ENCODE measurements at regions not wholly inside any gene's neighbourhood (a gene's known extent, or its start where the extent isn't known, plus 50 kb on each side); places are given as distances from the start of the nearest gene placed in this dataset.

DNA sequence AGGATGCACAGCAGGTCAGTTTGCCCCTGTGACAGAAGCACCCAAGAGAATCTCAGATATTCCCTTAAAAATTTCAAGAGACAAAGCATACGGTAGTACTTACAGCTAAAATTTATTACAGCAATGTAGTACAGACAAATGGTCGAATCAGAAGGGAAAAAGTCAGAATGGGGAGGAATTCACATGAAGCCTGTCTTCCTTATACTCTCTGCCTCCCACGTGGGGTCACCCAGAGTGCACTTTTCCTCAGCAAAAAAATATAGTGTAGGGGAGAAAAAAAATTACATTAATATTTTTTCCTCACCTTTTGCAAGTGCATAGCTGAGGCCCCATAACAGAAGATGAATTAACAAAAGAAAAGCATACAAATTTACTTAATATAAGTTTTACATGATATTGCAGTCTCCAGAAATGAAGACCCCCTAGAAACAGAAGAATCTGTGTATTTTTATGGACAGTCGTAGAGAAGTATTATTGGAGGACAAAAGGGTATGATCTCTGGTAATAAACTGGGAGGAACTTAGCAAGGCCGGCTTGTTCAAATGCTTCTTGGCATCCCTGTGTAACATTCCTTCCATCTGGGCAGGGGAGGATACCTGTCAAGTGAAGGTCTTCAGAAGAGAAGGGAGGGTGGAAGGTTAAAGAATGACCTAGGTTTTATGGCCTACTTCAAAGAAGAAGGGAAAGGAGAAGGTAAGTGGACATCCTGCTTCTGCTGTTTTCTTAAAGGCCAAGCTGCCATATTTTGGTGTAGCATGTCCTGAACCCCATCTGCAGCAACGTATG is 270.6 kb upstream of the MAGI2 start:
- Histone ChIP-seq H3K9ac (ENCODE audit: low read length in 2 of 2) (no peak overlapping the region), H3K27ac (ENCODE audit: low read length) (no peak overlapping the region), H3K36me3 (ENCODE audit: control insufficient read depth in 2 of 2, insufficient read depth in 2 of 2, low read length in 2 of 2) (no peaks in the 10 kb centered on the region), H3K9me3 (ENCODE audit: control insufficient read depth in 2 of 2, low read length in 2 of 2) (no peaks in the 10 kb centered on the region), H3K27me3 (ENCODE audit: control insufficient read depth in 1 of 2, insufficient read depth in 2 of 2, low read length in 2 of 2) (no peaks in the 10 kb centered on the region), H3K4me1 (ENCODE audit: control insufficient read depth, insufficient read depth, low read length) (no peaks in the 10 kb centered on the region), H3K4me3 (ENCODE audit: low read length in 2 of 2) (no peak overlapping the region)

DNA sequence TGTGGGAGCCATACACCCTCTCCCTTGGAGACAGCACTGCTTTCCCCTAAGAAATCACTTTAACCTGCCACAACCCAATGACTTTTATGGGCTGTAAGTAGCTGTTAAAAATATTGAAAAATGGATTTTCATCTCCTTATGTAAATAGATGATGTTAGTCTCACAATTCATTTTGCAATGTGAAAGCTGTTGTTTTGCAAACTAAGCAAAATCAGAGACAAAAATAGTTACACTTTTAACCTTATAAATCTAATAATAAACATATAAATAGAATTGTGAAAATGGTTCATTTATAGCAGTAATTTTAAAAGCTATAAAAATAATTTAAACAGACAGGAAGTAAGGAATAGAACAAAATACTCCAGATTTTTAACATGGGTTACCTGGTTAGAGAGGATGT is 268.8 kb upstream of the MAGI2 start:
- Histone ChIP-seq H3K9me3 (ENCODE audit: control insufficient read depth in 2 of 2, low read length in 2 of 2) (no peaks in the 10 kb centered on the region), H3K36me3 (ENCODE audit: control insufficient read depth in 2 of 2, insufficient read depth in 2 of 2, low read length in 2 of 2) (no peaks in the 10 kb centered on the region), H3K4me3 (ENCODE audit: low read length in 2 of 2) (no peak overlapping the region), H3K9ac (ENCODE audit: low read length in 2 of 2) (no peak overlapping the region), H3K27ac (ENCODE audit: low read length) (no peak overlapping the region), H3K27me3 (ENCODE audit: control insufficient read depth in 1 of 2, insufficient read depth in 2 of 2, low read length in 2 of 2) (no peaks in the 10 kb centered on the region), H3K4me1 (ENCODE audit: control insufficient read depth, insufficient read depth, low read length) (no peaks in the 10 kb centered on the region)

DNA sequence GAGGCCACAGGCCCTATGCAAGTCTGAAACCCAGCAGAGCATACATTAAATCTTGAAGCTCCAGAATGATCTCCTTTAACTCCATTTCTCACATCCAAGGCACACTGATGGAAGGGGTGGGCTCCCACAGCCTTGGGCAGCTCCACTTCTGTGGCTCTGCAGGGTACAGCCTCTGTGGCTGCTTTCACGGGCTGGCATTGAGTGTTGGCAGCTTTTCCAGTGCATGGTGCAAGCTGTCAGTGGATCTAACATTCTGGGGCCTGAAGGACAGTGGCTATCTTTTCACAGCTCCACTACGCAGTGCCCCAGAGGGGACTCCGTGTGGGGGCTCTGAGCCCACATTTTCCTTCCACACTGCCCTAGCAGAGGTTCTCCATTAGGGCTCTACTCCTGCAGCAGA is 265.7 kb upstream of the MAGI2 start:
- Histone ChIP-seq H3K4me3 (ENCODE audit: low read length in 2 of 2) (no peak overlapping the region), H3K4me1 (ENCODE audit: control insufficient read depth, insufficient read depth, low read length) (no peaks in the 10 kb centered on the region), H3K36me3 (ENCODE audit: control insufficient read depth in 2 of 2, insufficient read depth in 2 of 2, low read length in 2 of 2) (no peaks in the 10 kb centered on the region), H3K9me3 (ENCODE audit: control insufficient read depth in 2 of 2, low read length in 2 of 2) (no peaks in the 10 kb centered on the region), H3K27me3 (ENCODE audit: control insufficient read depth in 1 of 2, insufficient read depth in 2 of 2, low read length in 2 of 2) (no peaks in the 10 kb centered on the region), H3K9ac (ENCODE audit: low read length in 2 of 2) (no peak overlapping the region), H3K27ac (ENCODE audit: low read length) (no peak overlapping the region)

DNA sequence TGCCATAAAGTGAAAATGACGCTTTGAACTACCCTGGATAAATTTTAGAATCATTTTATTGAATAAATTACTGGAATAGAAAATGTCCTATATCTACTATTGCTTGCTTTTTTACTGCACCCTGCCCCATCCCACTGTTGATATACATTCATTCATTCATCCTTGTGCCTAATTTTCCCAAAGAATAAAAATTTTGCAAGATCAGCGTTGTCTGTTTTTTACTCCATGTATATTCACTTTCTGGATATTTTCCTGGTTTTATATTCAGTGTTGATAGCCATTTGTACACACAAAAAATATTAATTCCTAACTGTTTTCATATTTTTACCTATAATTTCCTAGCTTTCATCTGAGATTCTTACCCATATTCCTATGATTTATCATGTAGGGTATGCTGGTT is 262.9 kb upstream of the MAGI2 start:
- Histone ChIP-seq H3K27me3 (ENCODE audit: control insufficient read depth in 1 of 2, insufficient read depth in 2 of 2, low read length in 2 of 2) (no peaks in the 10 kb centered on the region), H3K36me3 (ENCODE audit: control insufficient read depth in 2 of 2, insufficient read depth in 2 of 2, low read length in 2 of 2) (no peaks in the 10 kb centered on the region), H3K4me3 (ENCODE audit: low read length in 2 of 2) (no peak overlapping the region), H3K9ac (ENCODE audit: low read length in 2 of 2) (no peak overlapping the region), H3K27ac (ENCODE audit: low read length) (no peak overlapping the region), H3K9me3 (ENCODE audit: control insufficient read depth in 2 of 2, low read length in 2 of 2) (no peaks in the 10 kb centered on the region), H3K4me1 (ENCODE audit: control insufficient read depth, insufficient read depth, low read length) (no peaks in the 10 kb centered on the region)

DNA sequence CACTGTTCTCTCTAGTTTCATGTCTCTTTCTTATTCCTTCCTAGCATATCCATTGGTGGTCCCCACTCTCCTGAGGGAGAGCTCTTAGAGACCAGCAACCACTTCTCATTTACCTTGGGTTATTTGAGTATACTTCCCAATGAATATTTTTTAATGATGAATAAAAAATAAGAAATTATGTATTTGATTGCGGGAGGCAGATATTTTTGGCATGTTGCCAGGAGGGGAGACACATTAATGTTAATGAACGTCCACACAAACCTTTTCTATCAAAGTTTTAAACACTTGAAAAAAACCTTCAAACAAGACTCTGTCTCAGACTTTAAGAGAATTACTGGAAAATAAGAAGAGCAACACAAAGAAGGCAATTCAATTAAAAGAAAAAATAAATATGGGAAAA is 260.6 kb upstream of the MAGI2 start:
- Histone ChIP-seq H3K36me3 (ENCODE audit: control insufficient read depth in 2 of 2, insufficient read depth in 2 of 2, low read length in 2 of 2) (no peaks in the 10 kb centered on the region), H3K9ac (ENCODE audit: low read length in 2 of 2) (no peak overlapping the region), H3K27me3 (ENCODE audit: control insufficient read depth in 1 of 2, insufficient read depth in 2 of 2, low read length in 2 of 2) (no peaks in the 10 kb centered on the region), H3K4me3 (ENCODE audit: low read length in 2 of 2) (no peak overlapping the region), H3K4me1 (ENCODE audit: control insufficient read depth, insufficient read depth, low read length) (no peaks in the 10 kb centered on the region), H3K9me3 (ENCODE audit: control insufficient read depth in 2 of 2, low read length in 2 of 2) (no peaks in the 10 kb centered on the region), H3K27ac (ENCODE audit: low read length) (no peak overlapping the region)

DNA sequence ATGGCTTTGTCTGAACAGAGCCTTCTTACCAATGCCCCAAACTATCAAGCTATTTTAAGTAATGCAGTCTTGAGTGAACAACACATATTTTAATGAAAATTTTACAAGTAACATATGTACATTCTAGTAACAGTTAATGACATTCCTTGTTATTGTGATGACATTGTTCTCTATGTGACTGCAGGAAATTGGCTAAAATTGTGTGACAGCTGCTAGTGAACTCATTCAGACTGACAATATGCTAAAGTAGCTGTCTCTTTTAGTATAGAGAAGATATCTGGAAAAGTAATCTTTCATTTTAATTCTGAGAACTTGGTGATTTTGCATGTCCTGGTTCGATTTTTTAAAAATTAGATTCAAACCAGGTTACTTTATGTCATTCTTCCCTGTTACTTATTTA is 259.8 kb upstream of the MAGI2 start:
- H3K27me3 ChIP-seq (ENCODE audit: control insufficient read depth in 1 of 2, insufficient read depth in 2 of 2, low read length in 2 of 2) = no peaks in the 10 kb centered on the region
- no peak overlapping the region for H3K9ac ChIP-seq (ENCODE audit: low read length in 2 of 2)
- H3K4me1 ChIP-seq (ENCODE audit: control insufficient read depth, insufficient read depth, low read length) = no peaks in the 10 kb centered on the region
- H3K4me3 ChIP-seq (ENCODE audit: low read length in 2 of 2) = no peak overlapping the region
- H3K9me3 ChIP-seq (ENCODE audit: control insufficient read depth in 2 of 2, low read length in 2 of 2) = no peaks in the 10 kb centered on the region
- H3K36me3 ChIP-seq (ENCODE audit: control insufficient read depth in 2 of 2, insufficient read depth in 2 of 2, low read length in 2 of 2) = no peaks in the 10 kb centered on the region
- no peak overlapping the region for H3K27ac ChIP-seq (ENCODE audit: low read length)

DNA sequence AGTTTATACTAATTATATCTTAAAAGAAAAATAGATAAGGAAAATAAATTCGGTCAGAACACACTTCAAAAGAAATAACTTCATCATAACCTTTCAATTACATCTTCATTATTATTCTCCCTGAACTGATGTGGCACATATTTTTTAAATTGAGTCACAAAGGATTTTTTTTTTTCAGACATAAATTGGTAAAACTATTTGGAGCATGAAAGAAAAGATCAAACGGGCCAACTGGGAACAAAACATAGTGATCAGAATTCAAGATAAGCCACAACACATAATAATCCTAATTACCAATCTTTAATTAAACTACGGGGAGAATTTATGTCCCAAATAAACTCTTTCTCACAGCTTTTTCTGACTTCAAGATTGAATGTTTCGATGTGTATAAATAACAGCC is 258.2 kb upstream of the MAGI2 start:
- Histone ChIP-seq H3K27me3 (ENCODE audit: control insufficient read depth in 1 of 2, insufficient read depth in 2 of 2, low read length in 2 of 2) (no peaks in the 10 kb centered on the region), H3K4me3 (ENCODE audit: low read length in 2 of 2) (no peak overlapping the region), H3K9ac (ENCODE audit: low read length in 2 of 2) (no peak overlapping the region), H3K4me1 (ENCODE audit: control insufficient read depth, insufficient read depth, low read length) (no peaks in the 10 kb centered on the region), H3K27ac (ENCODE audit: low read length) (no peak overlapping the region), H3K36me3 (ENCODE audit: control insufficient read depth in 2 of 2, insufficient read depth in 2 of 2, low read length in 2 of 2) (no peaks in the 10 kb centered on the region), H3K9me3 (ENCODE audit: control insufficient read depth in 2 of 2, low read length in 2 of 2) (no peaks in the 10 kb centered on the region)

DNA sequence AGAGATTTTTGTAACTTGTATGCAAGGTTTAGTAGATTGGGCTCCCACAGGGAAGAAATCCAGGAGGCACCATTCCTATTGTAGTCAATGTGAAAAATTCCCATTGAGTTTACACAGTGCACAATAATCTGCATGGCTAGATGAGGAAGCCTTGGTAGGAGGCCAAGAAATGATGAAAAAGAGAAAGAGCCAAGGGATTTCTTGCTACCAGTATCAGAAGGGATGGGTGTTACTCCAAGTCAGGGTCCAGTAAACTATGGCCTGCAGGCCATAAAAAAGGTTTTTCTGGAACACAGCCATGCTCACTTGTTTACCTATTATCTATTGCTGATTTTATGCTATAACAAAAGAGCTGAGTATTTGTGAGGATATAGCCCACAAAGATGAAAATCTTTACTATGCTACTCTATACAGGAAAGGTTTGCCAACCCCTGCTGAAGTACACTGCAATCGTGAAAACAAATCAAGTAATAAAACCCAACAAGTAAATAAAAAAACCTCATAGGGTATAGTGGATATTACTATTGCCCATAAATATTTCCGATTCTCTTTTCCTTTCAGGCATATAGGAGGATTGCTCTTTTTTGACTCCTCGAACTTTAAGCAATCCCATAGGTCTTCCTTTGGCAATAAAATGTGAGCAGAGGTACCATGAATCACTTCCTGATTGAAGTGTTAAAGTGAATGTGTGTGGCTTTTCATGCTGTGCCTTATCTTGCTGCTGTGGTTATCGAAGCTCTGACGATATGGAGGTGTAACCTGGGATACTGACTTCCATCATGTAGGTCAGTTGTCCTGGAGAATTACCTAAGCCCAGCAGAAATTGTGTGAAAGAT is 256.3 kb upstream of the MAGI2 start:
- Histone ChIP-seq H3K4me3 (ENCODE audit: low read length in 2 of 2) (no peak overlapping the region), H3K27me3 (ENCODE audit: control insufficient read depth in 1 of 2, insufficient read depth in 2 of 2, low read length in 2 of 2) (no peaks in the 10 kb centered on the region), H3K9ac (ENCODE audit: low read length in 2 of 2) (no peak overlapping the region), H3K36me3 (ENCODE audit: control insufficient read depth in 2 of 2, insufficient read depth in 2 of 2, low read length in 2 of 2) (no peaks in the 10 kb centered on the region), H3K4me1 (ENCODE audit: control insufficient read depth, insufficient read depth, low read length) (no peaks in the 10 kb centered on the region), H3K27ac (ENCODE audit: low read length) (no peak overlapping the region), H3K9me3 (ENCODE audit: control insufficient read depth in 2 of 2, low read length in 2 of 2) (no peaks in the 10 kb centered on the region)

DNA sequence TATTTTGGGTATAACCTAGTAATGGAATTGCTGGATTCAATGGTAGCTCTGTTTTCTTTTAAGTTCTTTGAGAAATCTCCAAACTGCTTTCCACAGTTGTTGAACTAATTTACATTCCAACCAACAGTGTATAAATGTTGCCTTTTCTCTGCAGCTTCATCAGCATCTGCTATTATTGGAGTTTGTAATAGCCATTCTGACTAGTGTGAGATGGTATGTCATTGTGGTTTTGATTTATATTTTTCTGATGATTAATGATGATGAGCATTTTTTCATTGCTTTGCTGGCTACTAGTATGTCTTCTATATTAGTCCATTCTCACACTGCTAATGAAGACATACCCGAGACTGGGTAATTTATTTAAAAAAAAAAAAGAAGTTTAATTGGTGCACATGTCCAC is 248.6 kb upstream of the MAGI2 start:
- H3K4me3 ChIP-seq (ENCODE audit: low read length in 2 of 2) = no peak overlapping the region
- no peak overlapping the region for H3K9ac ChIP-seq (ENCODE audit: low read length in 2 of 2)
- H3K4me1 ChIP-seq (ENCODE audit: control insufficient read depth, insufficient read depth, low read length) = no peaks in the 10 kb centered on the region
- H3K36me3 ChIP-seq (ENCODE audit: control insufficient read depth in 2 of 2, insufficient read depth in 2 of 2, low read length in 2 of 2) = no peaks in the 10 kb centered on the region
- no peak overlapping the region for H3K27ac ChIP-seq (ENCODE audit: low read length)
- no peaks in the 10 kb centered on the region for H3K27me3 ChIP-seq (ENCODE audit: control insufficient read depth in 1 of 2, insufficient read depth in 2 of 2, low read length in 2 of 2)
- H3K9me3 ChIP-seq (ENCODE audit: control insufficient read depth in 2 of 2, low read length in 2 of 2) = no peaks in the 10 kb centered on the region

DNA sequence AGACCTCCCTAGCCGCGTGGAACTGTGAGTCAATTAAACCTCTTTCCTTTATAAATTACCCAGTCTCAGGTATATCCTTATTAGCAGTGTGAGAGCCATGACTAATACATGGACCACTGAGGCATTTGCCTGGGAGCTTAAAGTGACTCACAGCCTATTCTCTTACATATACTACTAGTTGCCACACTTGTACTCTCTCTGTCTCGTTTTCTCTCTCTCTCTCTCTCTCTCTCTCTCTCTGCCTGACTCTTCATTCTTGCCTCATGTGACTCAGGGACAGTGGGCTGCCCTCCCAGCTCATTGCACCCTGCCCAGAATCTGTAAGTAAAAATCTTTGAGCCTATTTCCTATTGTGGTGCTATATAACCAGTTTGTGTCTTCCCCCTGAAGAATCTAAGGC is 238.5 kb upstream of the MAGI2 start:
- Histone ChIP-seq H3K9me3 (ENCODE audit: control insufficient read depth in 2 of 2, low read length in 2 of 2) (no peaks in the 10 kb centered on the region), H3K4me1 (ENCODE audit: control insufficient read depth, insufficient read depth, low read length) (no peaks in the 10 kb centered on the region), H3K27me3 (ENCODE audit: control insufficient read depth in 1 of 2, insufficient read depth in 2 of 2, low read length in 2 of 2) (no peaks in the 10 kb centered on the region), H3K4me3 (ENCODE audit: low read length in 2 of 2) (no peak overlapping the region), H3K9ac (ENCODE audit: low read length in 2 of 2) (no peak overlapping the region), H3K27ac (ENCODE audit: low read length) (no peak overlapping the region), H3K36me3 (ENCODE audit: control insufficient read depth in 2 of 2, insufficient read depth in 2 of 2, low read length in 2 of 2) (no peaks in the 10 kb centered on the region)

DNA sequence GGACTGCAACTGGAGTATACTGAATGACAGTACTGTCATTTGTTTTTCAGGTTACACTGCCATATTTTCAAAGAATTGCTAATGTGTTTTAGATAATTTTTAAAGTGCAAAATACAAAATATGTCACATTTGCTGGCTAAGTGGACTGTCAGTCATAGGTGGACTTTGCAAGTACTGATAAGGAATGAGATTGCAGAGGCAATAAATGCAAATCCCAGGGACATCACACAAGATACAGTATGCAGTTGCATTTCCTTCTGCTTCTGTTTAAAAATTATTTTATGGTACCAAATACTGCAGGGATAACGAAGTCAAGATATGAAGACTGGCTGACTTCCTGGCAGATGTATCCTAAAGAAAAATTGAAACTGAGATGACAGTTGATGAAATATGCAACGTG is 237.6 kb upstream of the MAGI2 start:
- no peaks in the 10 kb centered on the region for H3K9me3 ChIP-seq (ENCODE audit: control insufficient read depth in 2 of 2, low read length in 2 of 2)
- no peaks in the 10 kb centered on the region for H3K36me3 ChIP-seq (ENCODE audit: control insufficient read depth in 2 of 2, insufficient read depth in 2 of 2, low read length in 2 of 2)
- H3K4me1 ChIP-seq (ENCODE audit: control insufficient read depth, insufficient read depth, low read length) = no peaks in the 10 kb centered on the region
- H3K9ac ChIP-seq (ENCODE audit: low read length in 2 of 2) = no peak overlapping the region
- no peaks in the 10 kb centered on the region for H3K27me3 ChIP-seq (ENCODE audit: control insufficient read depth in 1 of 2, insufficient read depth in 2 of 2, low read length in 2 of 2)
- H3K4me3 ChIP-seq (ENCODE audit: low read length in 2 of 2) = no peak overlapping the region
- no peak overlapping the region for H3K27ac ChIP-seq (ENCODE audit: low read length)

Measured in stomach smooth muscle (tissue), 2 donors.